ENCODE measurements at regions not wholly inside any gene's neighbourhood (a gene's known extent, or its start where the extent isn't known, plus 50 kb on each side); places are given as distances from the start of the nearest gene placed in this dataset.

- Histone ChIP-seq H3K4me3 (replicated peaks in 1 of 3; ENCODE audit: insufficient read depth in 1 of 3, low read depth in 1 of 3, low read length in 3 of 3) (no peak overlapping the region), H3K27me3 (ENCODE audit: control insufficient read depth in 2 of 2, insufficient read depth in 2 of 2, low read length in 2 of 2) (no peaks in the 10 kb centered on the region), H3K79me2 (ENCODE audit: control insufficient read depth, insufficient read depth, low read length) (no peaks in the 10 kb centered on the region), H3K9ac (replicated peaks; ENCODE audit: extremely low read depth, insufficient read depth, low read length) (no peak overlapping the region), H3K4me2 (ENCODE audit: insufficient read depth, low read length) (no peak overlapping the region), H3K36me3 (ENCODE audit: control insufficient read depth in 2 of 2, extremely low read depth in 1 of 2, insufficient read depth in 2 of 2, low read length in 2 of 2) (no peaks in the 10 kb centered on the region), H3K9me1 (replicated peaks; ENCODE audit: control insufficient read depth, extremely low read depth, insufficient read depth, low read length) (no peaks in the 10 kb centered on the region), H4K20me1 (replicated peaks; ENCODE audit: control insufficient read depth, extremely low read depth, insufficient read depth, low read length) (no peaks in the 10 kb centered on the region), H2AFZ (ENCODE audit: low read depth, low read length) (no peak overlapping the region), H3K4me1 (ENCODE audit: control insufficient read depth, extremely low read depth, insufficient read depth, low read length) (no peaks in the 10 kb centered on the region), H3K27ac (ENCODE audit: insufficient read depth, low read depth, low read length) (no peak overlapping the region), H3K9me3 (replicated peaks; ENCODE audit: control insufficient read depth, insufficient read depth, low read length) (no peaks in the 10 kb centered on the region)
- ChIA-PET CTCF (no interaction called here), POLR2A (no interaction called here)
- DNase-seq (ENCODE audit: low read depth, low spot score) (no peak), FAIRE-seq (no peak)
- BruUV-seq (replicated peaks): no TSS peak
- no peak for TF ChIP-seq EZH2 (IDR thresholded peaks at IDR 0.05; ENCODE audit: borderline replicate concordance, low read depth, low read length, severe bottlenecking)
- no peak for TF ChIP-seq POLR2AphosphoS5 (IDR thresholded peaks at IDR 0.05; ENCODE audit: insufficient read depth, low read depth, low read length)
- no peak for TF ChIP-seq JUN (IDR thresholded peaks at IDR 0.05; ENCODE audit: borderline replicate concordance, insufficient read depth, insufficient read length, low read depth)
- TF ChIP-seq FOS (IDR thresholded peaks at IDR 0.05; ENCODE audit: borderline replicate concordance, insufficient read depth, low read length): no peak
- TF ChIP-seq CTCF (IDR thresholded peaks at IDR 0.05; ENCODE audit: extremely low read depth in 1 of 2, insufficient read depth in 1 of 2, low read depth in 1 of 2, low read length in 2 of 2): no peak
- TF ChIP-seq MAX (IDR thresholded peaks at IDR 0.05; ENCODE audit: insufficient read depth, insufficient read length): no peak
- no peak for TF ChIP-seq GATA2 (IDR thresholded peaks at IDR 0.05; ENCODE audit: insufficient read depth, insufficient read length, low read depth, low read length)
- TF ChIP-seq POLR2A (IDR thresholded peaks at IDR 0.05; ENCODE audit: low read depth, low read length): no peak
- no peak for TF ChIP-seq MYC (IDR thresholded peaks at IDR 0.05; ENCODE audit: low read depth, low read length)
- intact Hi-C loops (cut with micrococcal nuclease): no loop called here
- dilution Hi-C loops (cut with MboI; ENCODE audit: extremely low pct_ligation_motif_present, low sequenced_read_pairs): no loop called here
Measured at GRCh38 chr3:68360492-68360891, 571.9 kb downstream of the TAFA4 start.

Measured in endothelial cell of umbilical vein (primary cell).